ENCODE measurements at regions not wholly inside any gene's neighbourhood (a gene's known extent, or its start where the extent isn't known, plus 50 kb on each side); places are given as distances from the start of the nearest gene placed in this dataset.

DNA sequence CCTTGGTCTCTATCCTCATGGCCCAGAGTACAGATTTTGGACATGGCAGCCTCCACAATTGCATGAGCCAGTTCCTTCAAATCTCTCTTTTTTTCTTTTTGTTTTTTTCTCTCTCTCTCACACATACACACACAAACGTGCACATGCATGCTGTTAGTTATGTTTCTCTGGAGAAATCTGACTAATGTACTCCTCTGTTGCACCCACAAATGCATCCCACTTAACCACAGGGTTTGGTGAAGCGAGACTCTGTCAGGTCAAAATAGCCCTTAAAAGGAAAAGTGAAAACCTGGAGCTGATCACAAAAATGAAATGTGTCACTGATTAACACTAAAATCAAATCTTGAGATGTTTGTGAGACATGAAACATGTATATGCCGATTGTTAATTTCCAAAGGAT lies 374.6 kb upstream of the ARGLU1 start:
- TF ChIP-seq, protein P1, sequence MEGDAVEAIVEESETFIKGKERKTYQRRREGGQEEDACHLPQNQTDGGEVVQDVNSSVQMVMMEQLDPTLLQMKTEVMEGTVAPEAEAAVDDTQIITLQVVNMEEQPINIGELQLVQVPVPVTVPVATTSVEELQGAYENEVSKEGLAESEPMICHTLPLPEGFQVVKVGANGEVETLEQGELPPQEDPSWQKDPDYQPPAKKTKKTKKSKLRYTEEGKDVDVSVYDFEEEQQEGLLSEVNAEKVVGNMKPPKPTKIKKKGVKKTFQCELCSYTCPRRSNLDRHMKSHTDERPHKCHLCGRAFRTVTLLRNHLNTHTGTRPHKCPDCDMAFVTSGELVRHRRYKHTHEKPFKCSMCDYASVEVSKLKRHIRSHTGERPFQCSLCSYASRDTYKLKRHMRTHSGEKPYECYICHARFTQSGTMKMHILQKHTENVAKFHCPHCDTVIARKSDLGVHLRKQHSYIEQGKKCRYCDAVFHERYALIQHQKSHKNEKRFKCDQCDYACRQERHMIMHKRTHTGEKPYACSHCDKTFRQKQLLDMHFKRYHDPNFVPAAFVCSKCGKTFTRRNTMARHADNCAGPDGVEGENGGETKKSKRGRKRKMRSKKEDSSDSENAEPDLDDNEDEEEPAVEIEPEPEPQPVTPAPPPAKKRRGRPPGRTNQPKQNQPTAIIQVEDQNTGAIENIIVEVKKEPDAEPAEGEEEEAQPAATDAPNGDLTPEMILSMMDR (IDR thresholded peaks at IDR 0.05), result no peak
- TF ChIP-seq POLR2A (IDR thresholded peaks at IDR 0.05), result no peak
